Fibroblast of skin of back (primary cell): ENCODE measurements at regions not wholly inside any gene's neighbourhood (a gene's known extent, or its start where the extent isn't known, plus 50 kb on each side); places are given as distances from the start of the nearest gene placed in this dataset.

Experiments used
- DNase-seq: peaks from one replicate; pipeline ENCODE4 v3.0.0-alpha.2; 2013

DNA sequence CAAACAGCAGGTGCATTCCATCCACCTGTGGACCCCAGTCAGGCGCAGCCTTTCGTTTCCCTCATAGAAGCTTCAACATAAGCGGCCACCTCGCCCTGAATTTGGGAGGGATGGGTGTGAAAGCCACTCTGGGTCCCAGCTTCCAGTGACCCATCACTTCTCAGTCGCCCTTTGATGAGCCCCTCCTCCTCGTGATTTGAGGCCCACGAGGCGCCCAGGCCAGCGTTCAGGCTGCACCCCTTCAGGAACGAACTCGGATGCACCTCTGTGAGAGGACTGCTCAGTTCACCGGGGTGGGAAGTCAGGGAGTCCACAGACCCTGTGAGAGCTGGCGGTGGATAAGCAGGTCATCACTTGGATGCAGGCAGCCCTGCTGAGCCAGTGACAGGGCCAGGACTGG lies 1118.2 kb downstream of the BRD1 start:
- DNase-seq = no peak

DNA sequence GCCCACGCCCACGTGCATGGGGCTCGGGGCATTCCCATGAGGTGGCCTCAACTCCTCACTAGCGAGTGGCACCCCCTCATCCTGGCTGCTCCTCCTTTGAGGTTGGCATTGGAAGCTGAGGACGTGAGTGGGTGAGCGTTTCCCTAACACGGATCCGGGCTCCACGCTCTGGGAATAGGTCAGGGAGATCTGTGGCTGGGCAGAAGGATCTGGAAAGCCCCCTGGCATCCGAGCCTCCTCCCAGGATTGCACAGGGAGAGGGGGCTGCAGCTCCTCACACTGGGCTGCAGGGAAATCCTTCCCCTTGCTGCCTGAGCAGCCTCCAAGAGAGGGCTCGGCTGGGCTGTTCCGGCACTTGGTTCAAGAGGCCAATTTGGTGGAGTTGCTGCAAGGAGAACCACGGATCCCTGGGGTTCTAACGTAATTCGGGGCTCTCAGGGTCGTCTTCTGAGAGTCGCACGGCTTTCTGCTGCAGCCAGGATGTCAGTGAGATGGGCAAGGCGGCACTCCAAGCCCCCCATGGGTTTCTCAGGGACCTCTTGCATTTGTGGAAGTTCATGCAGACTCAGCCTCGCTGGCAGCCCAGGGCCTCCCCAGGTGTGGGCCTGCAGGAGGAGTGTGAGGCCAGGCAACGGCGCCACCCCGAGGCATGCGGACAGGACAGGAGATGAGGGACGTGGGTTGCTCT lies 1119.0 kb downstream of the BRD1 start:
- no peak for DNase-seq

GRCh38 chr22:48707763-48708557 lies 1119.7 kb downstream of the BRD1 start:
- no peak for DNase-seq

DNA sequence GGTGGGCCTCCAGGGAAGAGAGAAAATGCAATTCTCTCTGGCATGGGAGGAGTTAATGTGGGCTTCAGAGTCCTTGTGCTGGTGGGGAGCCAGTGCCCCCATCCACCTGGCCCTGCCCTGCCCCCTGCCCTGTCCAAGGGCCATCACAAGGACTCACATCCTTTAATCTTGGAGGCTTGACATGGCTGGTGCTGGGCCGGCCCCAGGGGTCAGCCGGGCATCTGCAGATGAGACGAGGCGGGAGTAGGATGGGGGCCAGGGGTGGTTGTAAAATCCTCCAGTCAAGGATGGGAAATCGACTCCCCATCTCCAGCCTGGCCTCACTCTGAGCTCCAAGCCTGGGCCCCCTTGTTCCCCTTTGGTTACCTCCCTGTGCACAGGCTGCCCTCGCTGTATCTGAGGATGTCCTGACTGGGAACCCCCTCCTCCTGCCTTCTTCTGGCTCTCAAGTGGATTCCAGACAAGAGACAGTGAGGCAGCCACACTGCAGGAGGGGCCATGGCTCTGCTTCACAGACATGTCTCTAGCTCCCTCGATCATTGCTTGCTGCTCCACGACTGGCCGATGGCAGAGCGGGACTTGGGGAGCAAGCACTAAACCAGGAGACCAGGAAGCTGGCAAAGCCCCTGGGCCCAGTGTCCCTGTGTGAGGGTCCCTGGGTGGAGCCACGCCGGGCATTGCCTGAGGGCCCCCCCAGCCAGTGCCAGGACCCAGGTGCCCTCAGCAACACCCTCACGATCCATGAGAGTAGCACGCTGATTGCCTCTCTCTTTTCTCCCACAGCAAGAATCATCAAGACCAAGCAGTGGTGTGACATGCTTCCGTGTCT lies 1120.5 kb downstream of the BRD1 start:
- DNase-seq = no peak

- DNase-seq = no peak
Observed at GRCh38 chr22:48705917-48706605, 1121.6 kb downstream of the BRD1 start.

DNA sequence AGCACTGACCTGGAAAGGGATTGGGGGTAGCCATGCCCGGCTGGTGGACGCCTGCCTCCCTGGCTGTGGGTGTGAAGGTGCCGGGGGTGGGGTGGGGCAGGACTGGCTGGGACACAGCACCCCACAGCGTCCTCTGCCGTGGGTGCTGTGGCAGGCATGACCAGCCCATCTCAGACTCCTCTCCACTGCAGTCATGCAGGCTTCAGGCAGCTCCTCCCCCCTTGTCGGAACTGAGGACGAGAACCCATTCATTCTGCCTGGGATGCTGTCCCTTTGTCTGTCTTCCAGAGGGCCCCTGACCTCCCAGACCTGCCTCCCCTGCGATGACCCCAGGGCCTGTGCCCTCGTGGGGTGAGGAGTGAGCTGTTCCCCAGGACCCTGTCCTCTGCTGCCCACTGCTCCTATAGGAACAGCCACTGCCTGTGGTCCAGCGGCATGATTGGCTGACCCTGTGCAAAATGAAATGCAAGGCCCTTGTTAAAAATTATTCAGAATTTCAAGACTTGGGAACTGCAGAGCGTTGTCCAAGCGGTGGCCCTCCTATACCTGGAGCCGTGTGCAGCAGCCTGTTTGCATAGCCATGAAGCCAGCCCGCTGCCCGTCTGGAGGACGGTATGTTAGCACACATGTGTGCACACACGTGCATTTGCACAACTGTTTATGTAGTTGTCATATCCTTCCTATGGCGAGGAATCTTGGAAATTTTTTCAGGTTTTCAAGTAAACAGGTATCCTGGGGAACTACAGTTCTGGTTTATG lies 1122.3 kb downstream of the BRD1 start:
- no peak for DNase-seq

DNA sequence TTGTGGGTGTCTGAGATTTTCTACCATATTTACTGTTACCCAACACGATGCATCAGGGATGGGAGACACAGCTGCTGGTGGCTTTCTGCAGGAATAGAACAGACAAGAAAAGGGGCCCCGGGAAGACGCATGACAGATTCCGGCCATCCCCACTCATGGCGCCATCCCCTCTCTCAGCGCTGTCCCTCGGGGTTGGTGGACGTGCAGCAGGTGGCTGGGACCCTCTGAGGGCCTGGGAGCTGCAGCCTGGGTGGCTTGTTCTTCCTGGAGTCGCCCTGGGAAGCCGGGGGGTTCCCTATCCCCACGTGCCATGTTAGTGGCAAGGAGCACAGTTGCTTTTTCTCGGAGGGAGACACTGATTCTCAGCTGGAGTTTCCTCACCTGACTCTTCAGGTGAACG lies 1123.3 kb downstream of the BRD1 start:
- DNase-seq = no peak

- DNase-seq = no peak
Observed at GRCh38 chr22:48703265-48703941, 1124.3 kb downstream of the BRD1 start.

GRCh38 chr22:48702573-48703264 lies 1125.0 kb downstream of the BRD1 start:
- no peak for DNase-seq

DNA sequence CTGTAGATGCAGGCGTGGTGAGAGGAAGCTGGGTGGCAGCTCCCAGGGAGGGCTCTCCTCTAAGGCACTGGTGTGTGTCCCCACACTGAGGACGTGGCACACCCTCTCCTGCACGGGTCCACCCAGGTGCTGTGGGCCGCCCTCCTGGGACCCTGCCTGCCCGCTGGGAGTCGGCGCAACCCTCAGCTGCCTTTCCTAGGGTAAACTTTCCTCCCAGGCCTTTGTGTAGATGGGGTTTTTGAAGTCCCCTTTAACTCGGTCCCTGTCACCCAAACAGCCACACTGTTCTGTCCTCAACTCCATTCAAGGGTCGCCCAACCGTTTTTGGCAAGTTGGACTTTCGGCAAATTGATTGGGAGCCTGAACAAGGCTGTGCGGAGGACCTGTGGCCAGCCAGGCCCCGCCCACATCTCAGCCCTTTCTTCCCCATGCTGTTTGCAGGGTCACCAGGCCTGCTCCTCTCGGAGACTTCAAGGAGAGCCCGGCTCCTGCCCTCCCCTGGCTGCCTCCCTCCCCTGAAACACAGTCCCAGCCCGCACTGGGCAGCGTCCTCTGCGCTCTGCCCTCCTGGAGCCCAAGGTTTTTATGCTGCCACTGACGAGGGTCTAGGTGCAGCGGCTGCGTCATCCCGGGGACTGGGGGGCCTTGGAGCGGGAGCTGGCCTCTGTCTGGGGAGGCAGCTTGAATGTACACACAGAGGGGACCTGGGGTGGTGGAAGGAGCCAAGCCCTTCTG lies 1126.2 kb downstream of the BRD1 start:
- no peak for DNase-seq

DNA sequence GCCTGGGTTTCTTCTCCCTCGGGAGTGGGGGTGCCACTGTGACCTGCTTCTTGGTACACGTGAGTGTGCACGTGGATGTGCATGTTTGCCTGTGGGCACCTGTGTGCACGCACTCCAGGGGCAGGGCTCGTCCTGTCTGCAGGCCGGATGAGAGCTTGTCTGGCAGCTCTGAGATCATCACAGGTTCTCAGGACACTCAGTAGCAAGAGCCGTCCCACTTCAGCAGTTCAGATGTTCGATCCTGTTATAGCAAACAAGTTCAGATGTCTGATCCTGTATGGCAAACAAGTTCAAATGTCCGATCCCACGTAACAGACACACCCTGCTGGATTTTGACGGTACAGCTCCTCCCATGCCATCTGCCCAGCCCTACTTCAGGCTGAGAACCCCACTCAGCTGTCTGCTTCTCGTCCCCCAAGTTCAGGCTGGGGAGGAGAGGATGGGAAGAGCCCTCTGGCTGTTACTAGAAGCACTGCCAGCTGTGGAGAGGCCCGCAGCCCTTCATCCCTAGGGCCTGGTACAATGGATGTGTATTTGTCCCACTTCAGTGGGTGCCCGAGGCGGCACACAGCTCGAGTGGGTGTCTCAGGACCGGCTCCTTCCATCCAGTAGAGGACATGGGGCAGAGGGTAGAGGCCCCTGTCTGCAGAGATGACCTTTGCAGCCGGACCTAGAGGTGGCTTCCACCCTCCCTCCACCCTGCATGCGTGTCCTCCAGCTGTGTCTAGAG lies 1126.9 kb downstream of the BRD1 start:
- DNase-seq = no peak

- DNase-seq = no peak
Observed at GRCh38 chr22:48700180-48700565, 1127.5 kb downstream of the BRD1 start.

GRCh38 chr22:48699511-48699910 lies 1128.2 kb downstream of the BRD1 start:
- DNase-seq = no peak

DNA sequence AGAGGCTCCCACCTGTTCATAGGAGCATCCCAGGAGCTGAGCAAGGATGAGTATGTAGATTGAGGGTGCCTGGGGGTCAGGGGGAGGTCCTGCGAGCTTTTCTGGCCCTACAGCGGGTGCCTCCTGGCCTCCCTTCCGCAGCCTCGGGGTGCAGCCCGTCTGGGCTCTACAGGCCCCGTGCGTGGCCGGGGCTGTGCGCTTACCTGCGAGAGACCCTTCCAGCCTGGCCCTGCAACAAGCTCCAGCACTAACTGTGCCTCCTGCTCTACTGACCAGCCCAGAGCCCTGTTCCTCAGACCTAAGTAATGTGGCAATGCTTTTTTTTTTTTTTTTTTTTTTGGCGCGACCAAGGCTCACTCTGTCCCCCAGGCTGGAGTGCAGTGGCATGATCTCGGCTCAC lies 1129.1 kb downstream of the BRD1 start:
- no peak for DNase-seq

DNA sequence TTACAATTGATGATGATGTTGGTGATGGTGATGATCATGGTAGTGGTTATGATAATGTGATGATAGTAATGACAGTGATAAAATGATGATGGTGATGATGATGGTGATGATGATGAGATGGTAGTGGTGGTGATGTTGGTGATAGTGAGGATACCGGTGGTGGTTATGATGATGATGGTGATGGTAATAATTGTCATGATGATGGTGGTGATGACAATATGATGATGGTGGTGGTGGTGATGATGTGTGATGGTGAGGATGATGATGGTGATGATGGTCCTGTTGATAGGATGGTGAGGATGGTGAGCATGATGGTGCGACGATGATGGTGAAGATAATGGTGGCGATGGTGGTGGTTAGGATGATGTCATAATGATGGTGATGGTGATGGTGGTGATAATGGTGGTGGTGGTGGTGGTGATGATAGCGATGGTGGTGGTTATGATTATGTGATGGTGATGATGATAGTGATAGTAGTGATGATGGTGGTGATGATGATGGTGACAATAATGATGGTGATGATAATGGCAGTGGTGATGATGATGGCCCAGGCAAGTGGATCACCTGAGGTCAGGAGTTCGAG lies 1129.9 kb downstream of the BRD1 start:
- DNase-seq = no peak

- DNase-seq = no peak
Observed at GRCh38 chr22:48697223-48697622, 1130.5 kb downstream of the BRD1 start.

DNA sequence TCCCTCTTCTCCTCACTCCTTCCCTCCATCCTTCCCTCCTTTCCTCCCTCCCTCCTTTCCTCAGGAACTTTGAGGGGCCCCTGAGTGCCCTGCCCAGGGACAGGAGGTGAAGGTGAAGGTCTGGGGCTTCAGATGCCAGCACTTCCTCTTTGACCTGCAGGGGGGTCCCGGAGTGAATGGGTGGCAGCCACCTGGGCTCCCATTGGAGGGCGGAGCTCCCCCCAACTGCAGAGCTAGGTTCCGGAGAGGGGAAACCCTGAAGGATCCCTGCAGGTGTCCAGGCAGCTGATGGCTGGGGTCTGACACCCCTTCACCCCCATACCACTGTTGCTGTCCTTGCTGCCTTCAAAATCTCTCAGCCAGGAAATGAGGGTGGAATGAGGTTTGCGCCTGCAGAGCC lies 1131.3 kb downstream of the BRD1 start:
- DNase-seq = no peak

- no peak for DNase-seq
Observed at GRCh38 chr22:48695731-48696305, 1131.9 kb downstream of the BRD1 start.

DNA sequence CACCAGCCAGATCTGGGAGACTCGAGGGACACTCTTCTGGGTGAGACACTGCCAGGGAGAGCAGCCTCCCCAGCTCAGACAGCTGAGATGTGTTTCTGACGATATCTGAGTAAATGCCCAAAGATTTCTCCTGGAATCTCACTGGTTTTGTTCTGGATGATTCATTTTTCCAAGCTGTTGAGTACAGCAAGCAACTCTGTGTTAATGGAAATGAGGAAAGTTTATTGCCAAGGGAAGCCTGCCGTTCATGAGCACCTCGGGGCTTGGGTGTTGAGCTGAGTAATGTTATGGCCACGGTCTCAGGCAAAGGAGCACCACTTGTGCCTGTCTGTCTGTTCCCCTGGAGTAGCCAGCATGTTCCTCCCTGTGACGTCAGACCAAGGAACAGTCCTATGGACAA lies 1132.4 kb downstream of the BRD1 start:
- peak; percentile 71 for DNase-seq
